ENCODE measurements at regions not wholly inside any gene's neighbourhood (a gene's known extent, or its start where the extent isn't known, plus 50 kb on each side); places are given as distances from the start of the nearest gene placed in this dataset.

DNA sequence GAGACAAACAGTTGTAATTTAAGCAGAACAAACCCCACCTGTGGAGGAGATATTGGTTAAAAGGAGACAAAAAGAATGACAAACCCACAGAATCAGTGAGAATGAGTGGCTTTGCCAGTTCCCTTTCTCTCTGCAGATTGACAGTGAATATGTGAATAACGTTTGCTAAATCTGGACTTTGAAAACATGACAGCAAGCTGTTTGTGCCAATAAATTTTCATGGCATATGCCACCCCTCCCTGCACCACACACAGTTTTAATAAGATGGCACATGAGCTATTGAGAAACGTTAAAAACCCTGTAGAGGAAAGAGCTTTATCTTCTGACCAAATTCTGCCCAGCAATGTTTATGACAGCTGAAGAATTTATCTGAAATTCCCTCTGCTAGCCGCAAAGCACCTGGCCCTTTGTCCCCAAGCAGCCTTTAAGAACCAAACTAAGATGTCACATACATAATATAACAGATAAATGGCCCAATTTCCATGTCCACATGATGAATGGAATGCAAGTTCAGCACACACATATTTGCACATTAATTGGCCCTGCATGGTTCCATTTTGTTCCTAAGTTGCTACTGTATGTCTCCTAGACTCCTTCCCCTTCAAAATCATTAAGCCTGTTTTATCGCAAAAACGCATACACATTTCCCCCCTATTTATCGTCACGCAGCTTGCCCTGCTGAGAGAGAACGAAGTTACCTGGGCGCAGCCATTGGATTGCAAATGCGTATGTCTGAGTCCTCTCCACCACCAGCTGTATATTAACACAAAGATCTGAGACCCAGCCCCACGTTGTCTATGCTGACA lies 773.5 kb upstream of the EEF2KMT start:
- no peak for TF ChIP-seq CTCF (IDR thresholded peaks at IDR 0.05; ENCODE audit: insufficient read depth, missing control alignments)
- FAIRE-seq, result no peak
- DNase-seq (ENCODE audit: insufficient read length, low spot score), result no peak

- no peak for TF ChIP-seq CTCF (IDR thresholded peaks at IDR 0.05; ENCODE audit: insufficient read depth, missing control alignments)
- DNase-seq (ENCODE audit: insufficient read length, low spot score), result no peak
- FAIRE-seq, result no peak
Measured at GRCh38 chr16:5867250-5867649, 769.7 kb upstream of the EEF2KMT start.

DNA sequence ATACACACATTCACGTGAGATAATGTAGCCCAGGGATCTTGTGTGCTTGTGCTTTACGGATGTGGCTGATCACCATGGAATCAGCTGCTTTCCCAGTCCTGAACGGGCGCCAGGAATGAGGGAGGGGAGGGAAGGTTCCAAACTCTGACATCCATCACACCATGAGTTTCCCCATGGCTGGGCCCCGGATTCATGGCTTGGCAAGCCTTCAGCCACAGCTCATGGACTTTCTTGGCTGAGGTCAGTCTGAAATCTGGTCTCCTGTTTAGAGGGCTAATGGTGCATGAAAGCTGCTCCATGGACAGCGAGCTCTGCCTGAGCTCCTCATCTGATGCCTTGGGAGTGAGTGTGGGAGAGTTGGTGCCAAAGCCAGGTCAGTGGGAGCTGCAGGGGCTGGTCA lies 767.6 kb upstream of the EEF2KMT start:
- TF ChIP-seq CTCF (IDR thresholded peaks at IDR 0.05; ENCODE audit: insufficient read depth, missing control alignments), result no peak
- FAIRE-seq (no peak), DNase-seq (ENCODE audit: insufficient read length, low spot score) (no peak)

- TF ChIP-seq CTCF (IDR thresholded peaks at IDR 0.05; ENCODE audit: insufficient read depth, missing control alignments), result no peak
- FAIRE-seq (no peak), DNase-seq (ENCODE audit: insufficient read length, low spot score) (no peak)
Measured at GRCh38 chr16:5863071-5863606, 765.5 kb upstream of the EEF2KMT start.

DNA sequence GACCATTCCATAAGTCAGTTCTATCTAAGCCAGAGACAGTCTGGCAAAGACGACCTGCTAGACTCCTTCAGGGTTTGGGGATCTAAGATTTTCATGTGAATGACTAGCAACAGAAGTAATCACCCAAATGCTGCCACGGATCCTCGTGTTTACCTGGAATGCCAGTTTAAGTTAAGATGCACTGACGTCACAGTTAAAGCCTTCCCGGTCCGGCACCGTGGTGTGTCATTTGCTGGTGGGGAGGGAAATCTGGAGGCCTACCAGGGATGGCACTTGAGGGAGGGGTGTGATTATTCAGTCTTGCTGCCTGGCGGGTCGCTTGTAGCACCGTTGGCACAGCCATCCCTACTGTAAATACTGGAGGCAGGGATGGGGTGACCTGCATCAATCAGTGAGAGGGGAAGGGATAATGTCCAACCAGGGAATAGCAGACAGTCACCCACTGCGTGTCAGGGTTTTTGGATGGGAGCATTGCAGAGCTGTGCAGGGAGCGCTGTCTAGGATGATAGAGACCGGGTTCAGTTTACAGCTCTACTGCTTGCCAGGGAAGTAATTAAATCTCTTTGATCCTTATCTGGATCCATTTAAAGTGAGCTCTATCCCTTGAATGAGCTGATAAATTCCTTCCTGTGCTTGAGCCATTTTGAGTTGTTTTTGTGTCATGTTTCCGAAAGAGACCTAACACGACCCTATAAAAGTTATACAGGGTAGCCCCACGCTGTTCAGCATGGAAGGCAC lies 764.7 kb upstream of the EEF2KMT start:
- TF ChIP-seq CTCF (IDR thresholded peaks at IDR 0.05; ENCODE audit: insufficient read depth, missing control alignments), result no peak
- DNase-seq (ENCODE audit: insufficient read length, low spot score), result no peak
- FAIRE-seq, result no peak

- no peak for FAIRE-seq
- TF ChIP-seq CTCF (IDR thresholded peaks at IDR 0.05; ENCODE audit: insufficient read depth, missing control alignments), result no peak
- no peak for DNase-seq (ENCODE audit: insufficient read length, low spot score)
Measured at GRCh38 chr16:5861241-5861640, 763.6 kb upstream of the EEF2KMT start.

DNA sequence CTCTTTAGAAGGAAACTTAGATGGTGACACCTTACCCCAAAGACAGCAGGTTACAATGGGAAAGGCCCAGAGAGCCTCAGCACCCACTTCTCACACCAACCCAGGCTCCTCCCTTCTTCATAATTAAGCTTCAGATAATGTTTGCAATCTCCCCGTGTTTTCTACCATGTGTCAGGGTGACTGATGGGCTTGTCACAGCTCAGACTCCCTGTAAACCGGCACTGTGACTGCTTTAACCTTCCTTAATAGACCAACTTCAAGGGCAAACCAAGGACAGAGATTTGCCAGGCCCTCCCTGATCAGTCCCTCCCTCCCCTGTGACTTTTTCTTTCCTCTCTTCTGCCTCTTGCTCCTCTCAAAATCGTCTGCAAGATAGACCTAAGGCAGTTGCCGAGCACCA lies 760.6 kb upstream of the EEF2KMT start:
- DNase-seq (ENCODE audit: insufficient read length, low spot score) (no peak), FAIRE-seq (no peak)
- TF ChIP-seq CTCF (IDR thresholded peaks at IDR 0.05; ENCODE audit: insufficient read depth, missing control alignments), result no peak
